ENCODE measurements at regions not wholly inside any gene's neighbourhood (a gene's known extent, or its start where the extent isn't known, plus 50 kb on each side); places are given as distances from the start of the nearest gene placed in this dataset.

DNA sequence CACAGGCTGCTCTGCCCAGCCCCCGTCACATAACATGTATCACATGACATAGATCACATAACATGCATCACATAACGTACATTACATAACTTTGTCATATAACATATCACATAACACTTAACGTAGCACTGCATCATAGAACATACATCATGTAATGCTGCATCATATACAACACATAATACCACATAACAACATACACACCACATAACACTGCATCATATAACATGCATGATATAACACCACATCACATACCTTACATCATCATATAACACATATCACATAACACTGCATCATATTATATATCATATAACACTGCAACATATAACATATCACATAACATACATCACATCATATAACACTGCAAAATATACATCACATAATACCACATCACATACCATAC lies 83.8 kb downstream of the AXIN2 start:
- no peak for DNase-seq

DNA sequence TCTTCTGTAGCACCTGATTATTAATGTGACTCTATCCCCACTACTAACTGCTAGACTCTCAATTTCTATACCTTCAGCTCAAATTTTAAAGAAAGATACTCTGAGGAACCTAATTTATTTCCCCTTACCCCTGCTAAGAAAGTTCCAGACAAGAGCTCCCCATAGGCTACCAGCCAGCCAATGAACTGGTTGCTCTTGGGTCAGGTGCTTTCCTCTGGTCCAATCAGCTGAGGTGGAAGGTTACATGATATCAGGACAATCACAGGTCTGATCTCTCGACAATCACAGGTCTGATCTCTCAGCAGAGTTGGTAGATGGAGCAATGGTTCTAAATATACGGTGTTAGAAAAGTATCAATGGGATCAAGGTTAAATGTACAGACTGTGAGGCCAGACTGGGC lies 86.8 kb downstream of the AXIN2 start:
- no peak for DNase-seq

DNA sequence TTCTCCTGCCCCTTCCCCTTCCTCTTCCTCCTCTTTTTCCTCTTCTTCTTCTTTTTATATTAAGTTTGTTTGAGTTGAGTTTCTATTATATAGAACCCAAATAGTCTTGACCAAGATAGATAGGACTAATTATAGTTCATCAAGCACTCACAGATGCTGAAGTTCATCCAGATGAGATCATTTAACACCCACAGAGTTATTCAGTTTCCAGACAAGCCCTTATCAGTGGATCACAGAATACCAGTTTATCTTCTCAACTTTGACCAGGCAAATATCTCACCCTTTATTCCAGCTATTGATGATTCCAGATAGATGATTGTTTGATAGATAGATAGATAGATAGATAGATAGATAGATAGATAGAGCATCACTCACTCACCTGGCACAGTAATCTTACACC lies 87.5 kb downstream of the AXIN2 start:
- no peak for DNase-seq

DNA sequence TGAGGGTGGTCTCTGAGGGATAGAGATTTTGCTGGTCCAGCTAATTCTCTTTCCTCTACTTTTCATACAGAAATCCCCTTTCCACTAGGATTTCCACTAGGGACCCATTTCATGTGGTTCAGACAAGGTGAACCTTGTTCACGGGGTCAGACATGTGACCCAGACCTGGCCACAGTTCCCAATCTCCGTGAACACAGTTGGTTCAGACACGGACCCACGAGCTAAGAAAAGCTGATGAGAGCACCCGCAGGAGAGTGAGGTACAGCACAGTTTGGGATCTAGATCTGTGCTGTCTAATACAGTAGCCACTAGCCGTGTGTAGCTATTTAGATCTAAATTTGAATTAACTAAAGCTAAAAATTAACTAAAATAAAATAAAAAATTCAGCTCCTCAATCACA lies 88.1 kb downstream of the AXIN2 start:
- DNase-seq = no peak

DNA sequence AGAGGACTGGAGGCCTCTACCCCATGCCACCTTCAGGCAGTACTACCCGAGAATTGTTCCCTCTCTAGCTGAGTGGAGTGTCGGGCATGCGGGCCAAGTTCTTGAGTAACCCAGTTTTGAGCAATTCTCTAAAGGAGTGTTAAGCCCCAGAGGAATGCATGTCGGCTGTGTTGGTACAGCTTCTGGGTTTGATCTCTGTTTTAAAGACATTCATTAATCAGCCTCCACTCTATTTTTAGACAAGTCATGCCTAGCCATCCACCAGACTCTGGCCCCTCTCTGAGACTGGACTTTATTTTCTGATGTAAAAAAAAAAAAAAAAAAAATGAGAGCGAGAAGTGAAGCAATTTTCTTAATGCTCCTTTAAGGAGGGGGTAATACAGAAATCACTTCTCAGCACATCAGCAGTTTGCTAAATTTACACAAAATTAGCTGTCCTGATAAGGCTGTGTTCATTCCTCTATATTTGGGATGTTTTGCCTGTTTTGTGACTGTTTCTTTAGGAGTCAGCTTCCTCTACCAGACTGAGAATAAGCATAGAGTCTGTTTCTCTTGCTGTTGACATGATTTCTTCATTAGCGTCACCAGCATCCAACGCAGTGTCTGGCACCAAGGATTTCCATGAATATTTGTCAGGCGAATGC lies 88.7 kb downstream of the AXIN2 start:
- DNase-seq = no peak

DNA sequence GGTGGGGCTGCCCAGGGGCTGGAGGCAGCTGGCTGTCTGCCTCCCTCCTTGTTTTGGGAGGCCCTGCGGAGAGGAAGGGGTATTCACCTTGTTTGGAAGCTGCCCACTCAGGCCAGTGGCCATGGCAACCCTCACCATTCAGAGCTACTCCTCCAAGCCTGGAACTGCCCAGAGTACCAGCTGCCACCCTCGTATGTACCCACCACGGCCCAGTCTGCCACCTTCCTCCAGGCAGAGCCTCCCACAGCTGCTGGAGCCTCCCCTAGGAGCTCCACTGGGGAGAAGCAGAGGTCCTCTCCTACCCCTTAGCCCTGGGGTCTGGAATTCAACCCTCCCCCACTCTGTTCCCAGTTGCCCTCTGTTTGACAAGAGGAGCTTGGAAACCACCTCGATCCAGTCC lies 90.7 kb downstream of the AXIN2 start:
- no peak for DNase-seq

DNA sequence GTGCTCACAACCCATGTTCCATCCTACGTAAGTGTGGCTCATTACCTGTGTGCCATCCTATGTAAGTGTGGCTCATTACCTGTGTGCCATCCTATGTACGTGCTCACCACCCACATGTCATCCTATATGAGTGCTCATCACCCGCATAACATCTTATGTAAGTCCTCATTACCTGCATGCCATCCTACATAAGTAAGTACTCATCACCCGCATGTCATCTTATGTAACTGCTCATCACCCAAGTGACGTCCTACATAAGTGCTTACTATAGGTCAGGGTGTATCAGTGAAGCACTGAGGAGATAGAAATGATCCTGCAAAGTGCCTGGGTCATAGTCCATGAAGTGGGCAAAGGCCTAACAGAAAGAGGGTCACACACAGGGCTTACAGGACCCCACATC lies 93.1 kb downstream of the AXIN2 start:
- no peak for DNase-seq

DNA sequence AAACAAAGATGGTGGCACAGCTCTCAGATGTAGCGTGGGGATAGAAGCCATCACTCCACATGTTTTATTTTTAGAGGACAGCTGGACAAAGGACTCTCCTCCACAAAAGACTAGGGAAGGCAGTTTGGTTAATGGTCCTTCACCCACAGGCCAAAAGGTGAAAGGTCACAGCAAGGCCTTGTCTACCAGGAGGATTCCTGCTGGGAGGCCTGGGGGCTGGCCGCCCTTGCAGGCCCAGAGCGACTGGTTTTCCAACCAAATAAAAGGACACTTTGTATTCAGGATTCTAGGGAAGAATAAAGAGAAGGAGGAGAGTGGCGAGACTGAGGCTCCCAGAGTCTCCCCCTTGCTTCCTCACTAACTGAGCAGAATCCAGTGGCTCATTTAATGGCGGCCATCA lies 94.3 kb downstream of the AXIN2 start:
- DNase-seq = no peak

DNA sequence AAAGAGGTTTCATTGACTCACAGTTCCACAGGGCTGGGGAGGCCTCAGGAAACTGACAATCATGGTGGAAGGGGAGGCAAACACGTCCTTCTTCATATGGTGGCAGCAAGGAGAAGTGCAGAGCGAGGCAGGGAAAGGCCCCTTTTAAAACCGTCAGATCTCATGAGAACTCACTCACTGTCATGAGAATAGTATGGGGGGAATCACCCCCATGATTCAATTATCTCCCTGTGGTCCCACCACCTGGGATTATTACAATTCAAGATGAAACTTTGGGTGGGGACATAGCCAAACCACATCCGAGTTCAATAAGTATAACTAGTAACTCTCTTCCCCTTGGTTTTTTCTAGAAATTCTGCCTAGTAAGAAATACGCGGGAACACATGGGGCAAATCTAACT lies 94.9 kb downstream of the AXIN2 start:
- DNase-seq = no peak

DNA sequence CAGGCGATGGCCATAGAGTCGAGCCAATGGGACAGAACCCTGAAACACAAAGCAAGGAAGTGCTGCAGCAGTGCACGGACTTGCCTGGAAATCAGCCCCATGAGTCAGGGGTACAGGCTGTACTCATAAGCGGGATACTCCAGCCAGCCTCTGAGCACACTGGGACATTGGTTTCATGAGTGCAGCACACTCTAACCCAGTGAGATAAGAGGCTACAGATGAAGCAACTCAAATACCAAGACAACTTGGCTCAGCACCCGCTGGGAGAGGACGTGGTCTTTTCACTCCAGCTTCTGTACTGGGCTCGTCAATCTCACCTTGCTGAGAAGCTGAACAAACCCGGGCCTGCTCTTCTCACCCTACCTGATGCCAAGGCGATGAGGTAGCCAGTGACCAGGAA lies 98.2 kb downstream of the AXIN2 start:
- DNase-seq = no peak

DNA sequence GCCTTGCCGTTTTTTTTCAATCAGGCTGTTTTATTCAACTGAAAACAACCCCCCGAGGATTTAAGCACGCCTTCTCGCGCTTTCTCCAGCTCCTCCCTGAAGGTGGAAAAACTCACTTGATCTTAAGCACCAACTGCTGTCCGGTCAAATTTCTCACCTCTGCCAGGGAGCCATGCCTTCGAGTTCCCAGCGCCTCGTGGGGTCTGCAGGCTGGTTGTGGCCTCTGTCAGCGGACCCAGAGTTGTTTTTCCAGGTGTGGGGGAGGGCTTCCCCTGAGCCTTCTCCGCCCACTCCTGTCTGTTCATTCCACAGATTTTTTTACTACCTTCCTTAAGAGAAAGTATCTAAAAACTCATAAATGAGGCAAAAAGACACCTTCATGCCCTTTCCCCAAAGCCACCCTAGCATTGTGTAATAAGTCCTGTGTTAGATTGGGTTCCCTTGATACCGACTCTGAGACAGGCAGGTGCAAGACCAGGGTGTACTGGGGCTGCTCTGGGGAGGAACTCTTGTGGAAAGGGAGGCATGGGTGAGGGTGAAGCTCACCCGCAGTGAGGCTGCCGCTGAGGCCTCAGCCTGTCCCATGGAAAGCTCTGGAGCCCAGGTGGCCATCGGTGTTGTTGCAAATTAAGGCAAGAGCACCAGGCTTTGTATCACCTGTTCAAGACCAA lies 101.6 kb downstream of the AXIN2 start:
- no peak for DNase-seq

DNA sequence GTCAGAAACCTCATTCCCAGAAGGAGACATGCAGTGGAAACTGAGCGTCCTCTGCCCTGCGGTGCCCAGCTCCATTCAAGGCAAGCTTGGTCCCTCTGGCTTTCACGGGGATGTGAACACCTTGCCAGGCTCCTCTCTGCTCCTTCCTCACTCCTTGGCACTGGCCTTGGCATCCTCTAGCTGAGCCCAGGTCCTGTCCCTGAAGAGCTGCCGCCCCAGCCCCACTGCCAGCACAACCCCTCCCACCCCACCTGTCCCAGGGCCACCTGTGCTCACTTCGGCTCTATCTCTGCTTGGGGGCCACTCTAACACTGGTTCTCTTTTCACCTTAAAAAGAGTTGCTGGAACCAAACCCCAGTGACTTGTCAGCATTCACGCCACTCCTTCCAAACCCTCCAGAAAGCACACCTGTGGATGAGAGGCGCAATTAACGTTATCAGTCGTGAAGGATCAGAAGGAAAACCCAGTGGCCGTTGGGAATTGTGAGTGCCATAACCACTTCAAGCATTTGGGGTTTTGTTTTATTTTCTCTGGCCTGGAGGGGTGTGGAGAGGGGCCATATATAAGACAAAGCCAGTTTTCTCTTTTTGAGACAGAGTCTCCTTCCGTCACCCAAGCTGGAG lies 103.7 kb downstream of the AXIN2 start:
- DNase-seq = no peak

DNA sequence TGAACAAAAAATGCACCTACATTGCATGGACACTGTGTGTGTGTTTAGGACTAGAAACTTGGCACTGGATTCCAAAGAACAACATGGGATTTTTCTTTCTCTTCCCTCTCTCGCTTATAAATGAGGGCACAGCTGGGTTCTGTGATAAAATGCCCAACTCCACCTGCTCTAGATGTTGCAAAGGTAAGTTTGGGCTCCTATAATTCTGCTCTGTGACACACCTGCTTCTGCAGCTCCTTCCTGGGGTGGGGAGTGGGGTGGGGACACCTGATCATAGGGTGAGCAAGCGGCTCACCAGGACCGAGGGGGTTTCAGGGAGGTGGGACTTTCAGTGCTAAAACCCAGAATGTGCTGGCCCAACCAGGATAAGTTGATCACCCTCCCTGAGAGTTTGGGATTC lies 104.3 kb downstream of the AXIN2 start:
- DNase-seq = no peak

DNA sequence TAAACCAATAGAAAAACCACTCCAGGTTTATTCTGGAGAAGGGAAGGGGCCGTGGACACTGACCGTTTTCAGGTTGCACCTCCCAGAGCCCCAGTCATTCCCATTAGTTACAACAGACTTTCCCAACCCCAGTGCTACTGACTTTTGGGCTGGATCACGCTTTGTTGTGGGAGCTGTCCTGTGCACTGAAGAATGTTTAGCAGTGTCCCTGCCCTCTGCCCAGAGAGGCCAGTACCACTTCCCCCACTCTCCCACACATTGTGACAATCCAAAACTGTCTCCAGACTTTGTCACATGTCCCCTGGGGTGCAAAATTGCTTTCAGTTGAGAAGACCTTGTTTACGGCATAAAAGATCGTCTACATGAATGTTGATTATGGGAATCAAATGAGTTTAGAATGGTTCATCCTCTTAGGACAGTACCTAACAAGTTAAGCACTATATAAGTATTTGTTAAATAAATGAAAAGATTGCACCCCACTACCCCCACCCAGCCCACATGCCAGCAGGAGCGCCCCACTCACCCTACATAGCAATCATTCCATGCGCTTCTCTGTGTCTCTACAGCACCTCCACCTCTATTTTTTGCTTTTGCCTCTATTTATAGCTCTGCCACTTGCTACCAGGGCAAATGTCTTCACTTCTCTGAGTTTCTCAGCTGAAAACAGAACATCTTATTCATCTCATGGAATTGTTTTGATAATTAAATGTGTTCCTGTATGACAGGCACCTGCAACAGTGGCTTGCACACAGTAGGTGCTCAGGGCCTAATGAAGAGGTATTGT lies 104.9 kb downstream of the AXIN2 start:
- no peak for DNase-seq

DNA sequence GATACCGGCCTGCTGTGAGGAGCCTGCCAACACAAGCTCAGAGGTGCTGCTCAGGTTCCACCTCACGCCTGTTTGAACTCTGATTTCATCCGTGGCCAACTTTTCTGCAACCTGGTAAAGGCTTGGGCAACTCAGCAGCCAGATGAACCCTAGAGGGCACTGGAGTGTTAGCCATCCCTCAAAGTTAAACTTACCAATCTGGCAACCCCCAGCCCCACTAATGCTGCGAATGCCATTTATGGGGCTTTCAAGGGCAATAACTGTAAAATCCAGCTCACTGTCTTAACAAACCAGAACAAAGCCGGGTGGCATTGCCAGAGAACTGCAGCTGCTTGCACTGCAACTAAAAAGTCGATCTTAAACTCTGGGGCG lies 105.5 kb downstream of the AXIN2 start:
- DNase-seq = no peak

DNA sequence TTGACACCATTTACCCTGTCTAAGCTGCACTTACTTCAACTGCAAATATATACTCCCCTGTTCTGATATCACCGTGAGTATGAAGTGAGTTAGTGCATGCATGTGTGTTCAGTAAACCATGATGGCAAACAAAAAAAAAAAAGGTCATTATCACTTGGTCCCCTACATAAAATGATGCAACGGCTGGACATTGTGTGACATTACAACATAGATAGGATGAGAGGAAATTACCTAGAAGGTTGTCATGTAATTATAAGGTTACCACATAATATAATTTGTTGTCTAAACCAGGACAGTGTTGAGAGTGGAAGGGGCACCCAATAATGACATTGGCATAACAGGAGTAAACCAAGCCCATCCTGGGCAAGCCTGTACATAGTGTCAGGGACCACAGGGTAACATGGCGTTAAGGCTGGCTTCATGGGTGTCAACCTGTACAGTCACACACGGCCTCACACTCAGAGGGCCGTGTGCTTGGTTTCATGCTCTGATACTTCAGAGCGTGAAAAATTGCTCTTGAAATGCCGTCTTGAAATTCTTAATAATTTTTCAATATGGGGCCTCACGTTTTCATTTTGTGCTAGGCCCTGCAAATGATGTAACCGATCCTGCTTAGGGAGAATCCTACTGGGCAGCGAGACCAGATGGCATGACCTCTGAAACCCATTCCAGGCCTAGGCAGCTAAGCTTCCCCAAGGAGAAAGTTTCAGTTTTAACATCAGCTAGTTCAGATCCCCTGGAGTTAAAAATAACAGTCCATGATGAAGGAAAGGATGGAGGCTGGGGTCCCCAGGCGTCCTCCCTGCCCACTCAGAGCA lies 106.1 kb downstream of the AXIN2 start:
- no peak for DNase-seq

DNA sequence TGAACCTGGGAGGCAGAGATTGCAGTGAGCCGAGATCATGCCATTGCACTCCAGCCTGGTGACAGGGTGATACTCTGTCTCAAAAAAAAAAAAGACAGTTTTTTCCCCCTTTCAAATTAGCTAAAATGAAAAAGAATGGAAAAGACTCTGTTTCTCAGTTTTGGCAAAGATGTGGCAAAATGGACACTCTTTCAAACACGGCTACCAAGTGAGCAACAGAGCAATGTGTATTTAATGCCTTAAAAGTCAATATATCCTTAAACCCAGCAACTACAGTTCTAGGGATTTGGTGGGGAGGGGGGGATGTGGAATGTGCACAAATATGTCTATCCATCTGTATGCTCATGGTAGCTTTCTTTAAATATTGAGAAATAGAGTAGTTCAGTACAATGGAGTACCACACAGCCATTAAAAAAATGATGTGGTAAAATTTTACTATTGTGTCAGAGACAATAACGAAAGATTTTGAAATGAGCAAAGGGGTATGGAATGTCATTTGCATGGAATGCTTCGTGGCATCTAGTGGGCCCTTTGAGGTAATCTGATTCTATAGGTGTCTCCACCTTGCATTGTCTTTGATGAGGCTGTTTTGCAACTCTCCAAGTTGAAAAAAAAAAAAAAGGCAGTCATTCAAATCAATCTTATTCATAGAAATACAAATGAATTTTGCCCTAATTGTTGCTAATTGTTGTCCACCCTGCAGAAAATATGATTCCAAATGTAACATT lies 108.1 kb downstream of the AXIN2 start:
- DNase-seq = no peak

DNA sequence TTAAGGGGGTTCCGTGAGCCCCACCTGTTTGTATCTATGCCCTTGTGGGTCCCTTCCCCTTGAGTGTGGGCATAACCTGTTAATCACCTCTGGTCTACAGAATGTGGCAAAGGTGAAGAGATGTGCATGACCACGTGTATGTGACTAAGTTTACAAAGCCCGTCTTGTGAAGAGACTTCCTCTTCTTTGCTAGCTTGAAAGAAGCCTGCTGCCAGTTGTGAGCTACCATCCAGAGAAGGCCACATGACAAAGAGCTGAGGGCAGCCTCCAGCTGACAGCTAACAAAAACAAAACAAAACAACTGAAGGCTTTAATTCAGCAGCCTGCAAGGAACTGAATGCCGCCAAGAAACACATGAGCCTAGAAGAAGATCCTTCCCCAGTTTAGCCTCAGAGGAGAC lies 112.0 kb downstream of the AXIN2 start:
- no peak for DNase-seq

DNA sequence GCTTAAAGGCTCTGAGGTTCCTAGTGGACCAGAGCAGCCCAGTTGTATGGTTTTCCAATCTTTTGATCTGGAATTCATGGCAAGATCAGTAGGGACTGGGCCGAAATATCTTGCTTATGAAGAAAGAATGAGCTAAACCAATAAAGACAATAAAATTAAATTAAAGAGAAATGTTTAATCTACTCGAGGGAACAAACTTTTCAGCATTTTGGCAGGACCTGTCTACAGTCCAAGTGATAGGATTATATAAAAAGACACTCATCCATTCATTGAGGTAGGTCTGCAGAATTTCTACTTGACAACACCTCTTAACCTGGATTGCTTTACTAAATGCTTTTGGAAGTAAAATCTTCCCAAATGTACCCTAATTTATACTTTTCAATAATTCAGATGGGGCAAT lies 113.6 kb downstream of the AXIN2 start:
- no peak for DNase-seq

DNA sequence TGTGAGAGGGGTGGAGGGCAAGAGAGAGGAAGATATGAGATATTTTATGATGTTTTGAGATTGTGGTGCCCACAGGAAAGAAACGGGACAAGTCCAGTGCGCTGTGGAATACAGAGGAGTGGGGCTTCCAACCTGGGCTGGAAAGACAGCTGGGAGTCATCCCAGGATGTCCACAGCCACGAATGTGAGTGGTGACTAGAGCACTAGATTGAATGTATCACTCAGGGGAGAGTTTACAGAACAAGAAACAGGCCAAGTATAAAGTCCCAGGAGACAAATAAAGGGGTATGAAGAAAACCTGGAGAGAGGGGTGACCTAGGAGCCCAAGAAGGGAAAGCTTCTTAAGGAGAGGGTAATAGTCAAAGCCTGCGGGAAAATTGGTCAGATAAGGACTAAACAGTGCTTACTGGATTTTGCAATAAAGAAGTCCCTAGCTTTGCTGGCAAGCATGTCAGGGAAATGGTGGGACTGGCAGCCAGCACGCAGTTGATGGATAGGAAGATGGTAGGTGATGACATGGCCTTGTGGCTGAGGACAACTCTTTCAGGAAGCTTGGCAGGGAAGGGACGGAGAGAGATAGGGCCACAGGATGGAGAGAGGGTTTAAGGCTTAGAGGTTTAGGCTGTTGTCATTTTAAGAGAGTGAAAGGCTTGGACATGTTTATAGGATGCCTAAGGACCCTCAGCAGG lies 114.5 kb downstream of the AXIN2 start:
- DNase-seq = no peak

DNA sequence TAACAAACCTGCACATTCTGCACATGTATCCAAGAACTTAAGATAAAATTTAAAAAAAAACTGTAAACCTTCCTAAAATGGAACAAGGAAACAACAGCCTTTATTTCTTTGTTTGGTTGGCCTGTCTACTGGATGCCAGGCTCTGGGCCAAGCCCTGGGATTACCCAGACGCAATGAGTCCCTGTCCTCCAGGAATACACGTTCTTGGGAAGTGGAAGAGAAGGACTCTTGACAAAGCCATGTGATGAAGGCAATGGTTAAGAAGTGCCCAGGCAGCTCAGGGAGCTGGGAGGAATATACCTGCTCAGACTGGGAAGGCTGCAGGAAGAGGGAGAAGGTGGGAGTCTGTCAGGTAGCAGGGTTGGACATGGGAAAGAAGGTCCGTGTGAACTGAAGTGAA lies 115.4 kb downstream of the AXIN2 start:
- DNase-seq = no peak

DNA sequence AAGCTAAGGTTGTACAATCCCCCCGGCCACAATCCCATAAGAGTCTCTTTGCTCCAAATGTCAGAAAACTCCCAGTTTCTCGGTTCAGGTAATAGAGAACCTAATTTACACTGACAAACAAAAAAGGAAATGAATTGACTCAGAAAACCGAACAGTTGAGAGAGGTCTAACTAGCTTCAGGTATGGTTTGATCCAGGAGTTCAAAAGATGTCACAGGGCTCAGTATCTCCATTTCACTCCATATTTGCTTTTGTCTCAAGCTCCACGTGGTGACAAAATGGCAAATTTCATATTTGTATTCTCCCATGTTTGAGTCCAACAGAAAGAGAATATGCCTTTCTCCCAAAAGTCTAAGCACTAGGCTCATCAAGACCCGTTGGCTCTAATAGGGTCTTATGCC lies 117.4 kb downstream of the AXIN2 start:
- DNase-seq = no peak

Data from NCI-H510A (cell line).